C4-2B (cell line): ENCODE measurements at regions not wholly inside any gene's neighbourhood (a gene's known extent, or its start where the extent isn't known, plus 50 kb on each side); places are given as distances from the start of the nearest gene placed in this dataset.

Experiments used
- H3K27ac ChIP-seq: fragments of 450-650 bp; 2 replicates; pipeline ENCODE4 v1.5.1; 2017
- ZFX ChIP-seq: fragments of 450-650 bp; IDR thresholded peaks from 2 replicates; pipeline ENCODE4 v1.6.1; 2017
- TF ChIP-seq, protein P1 (sequence below): fragments of 450-650 bp; conservative IDR thresholded peaks from 2 replicates; pipeline ENCODE4 v1.5.1; 2017; ENCODE audit warnings: mild to moderate bottlenecking

DNA sequence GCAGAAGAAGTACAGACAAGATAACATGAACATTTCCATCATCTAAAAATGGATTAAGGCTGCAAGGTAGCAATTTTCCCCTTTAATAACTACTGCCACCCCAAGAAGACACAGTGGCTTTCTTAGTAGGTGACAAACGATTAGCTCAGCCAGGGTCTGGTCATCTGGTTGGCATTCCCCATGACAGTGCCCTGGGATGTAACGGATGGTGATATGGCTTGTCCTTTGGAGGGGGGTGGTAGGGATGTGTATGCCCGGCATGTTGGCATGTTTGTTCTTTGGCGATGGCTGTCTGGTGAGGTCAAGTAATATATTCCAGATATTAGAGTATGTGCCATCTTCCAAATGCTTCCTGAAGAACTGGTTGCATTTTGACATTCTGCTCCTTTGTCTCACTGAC lies 135.6 kb upstream of the ZNF536 start:
- no peak overlapping the region for H3K27ac ChIP-seq
- TF ChIP-seq ZFX: no peak
- TF ChIP-seq, protein P1, sequence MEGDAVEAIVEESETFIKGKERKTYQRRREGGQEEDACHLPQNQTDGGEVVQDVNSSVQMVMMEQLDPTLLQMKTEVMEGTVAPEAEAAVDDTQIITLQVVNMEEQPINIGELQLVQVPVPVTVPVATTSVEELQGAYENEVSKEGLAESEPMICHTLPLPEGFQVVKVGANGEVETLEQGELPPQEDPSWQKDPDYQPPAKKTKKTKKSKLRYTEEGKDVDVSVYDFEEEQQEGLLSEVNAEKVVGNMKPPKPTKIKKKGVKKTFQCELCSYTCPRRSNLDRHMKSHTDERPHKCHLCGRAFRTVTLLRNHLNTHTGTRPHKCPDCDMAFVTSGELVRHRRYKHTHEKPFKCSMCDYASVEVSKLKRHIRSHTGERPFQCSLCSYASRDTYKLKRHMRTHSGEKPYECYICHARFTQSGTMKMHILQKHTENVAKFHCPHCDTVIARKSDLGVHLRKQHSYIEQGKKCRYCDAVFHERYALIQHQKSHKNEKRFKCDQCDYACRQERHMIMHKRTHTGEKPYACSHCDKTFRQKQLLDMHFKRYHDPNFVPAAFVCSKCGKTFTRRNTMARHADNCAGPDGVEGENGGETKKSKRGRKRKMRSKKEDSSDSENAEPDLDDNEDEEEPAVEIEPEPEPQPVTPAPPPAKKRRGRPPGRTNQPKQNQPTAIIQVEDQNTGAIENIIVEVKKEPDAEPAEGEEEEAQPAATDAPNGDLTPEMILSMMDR: no peak

DNA sequence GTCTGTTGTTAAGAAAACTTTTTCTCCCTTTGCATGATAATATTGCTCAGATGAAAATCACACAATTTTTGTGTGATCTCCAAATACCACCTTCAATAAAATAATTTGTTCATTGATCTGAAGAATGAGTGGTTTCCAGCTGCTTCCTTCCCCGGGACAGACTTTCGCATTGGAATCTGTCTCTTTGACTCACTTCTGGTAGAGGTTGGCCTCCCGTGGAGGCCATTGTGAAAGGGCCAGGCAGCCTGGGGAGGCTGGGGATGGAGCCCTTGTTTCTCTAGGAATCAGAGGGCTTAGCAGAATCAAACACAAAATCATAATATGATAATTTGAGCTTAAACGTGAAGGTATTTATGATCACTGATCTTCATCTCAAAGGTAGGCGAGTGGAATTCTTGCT lies 135.0 kb upstream of the ZNF536 start:
- no peak overlapping the region for H3K27ac ChIP-seq
- TF ChIP-seq, protein P1: no peak
- TF ChIP-seq ZFX: no peak

DNA sequence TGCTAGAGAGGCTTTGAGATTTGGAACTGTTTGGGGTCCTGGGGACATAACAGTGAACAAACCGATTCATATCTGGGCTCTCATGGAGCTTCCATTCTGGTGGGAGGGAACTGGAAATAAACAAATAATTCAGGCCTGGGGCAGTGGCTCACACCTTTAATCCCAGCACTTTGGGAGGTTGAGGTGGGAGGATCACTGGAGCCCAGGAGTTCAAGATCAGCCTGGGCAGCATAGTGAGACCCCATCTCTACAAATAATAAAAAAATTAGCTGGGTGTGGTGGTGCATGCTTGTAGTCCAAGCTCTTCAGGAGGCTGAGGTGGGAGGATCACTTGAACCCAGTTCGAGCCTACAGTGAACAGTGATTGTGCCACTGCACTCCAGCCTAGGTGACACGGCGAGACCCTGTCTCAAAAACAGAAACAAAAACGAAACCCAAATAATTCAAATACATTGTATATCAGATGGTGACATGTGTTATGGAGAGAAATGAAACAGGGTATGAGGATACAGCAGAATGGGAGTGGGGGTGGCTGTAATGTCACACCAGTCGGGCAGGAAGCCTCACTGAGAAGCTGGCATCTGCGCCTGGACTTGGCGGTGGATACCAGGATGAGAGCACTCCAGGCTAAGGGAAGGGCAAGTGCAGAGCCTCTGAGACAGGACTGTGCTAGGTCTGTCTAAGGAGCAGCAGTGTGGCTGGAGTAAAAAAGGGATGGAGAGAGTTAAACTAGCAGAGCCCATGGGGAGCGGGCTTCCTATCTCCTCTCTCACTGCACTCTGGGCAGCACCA lies 131.1 kb upstream of the ZNF536 start:
- no peak overlapping the region for H3K27ac ChIP-seq
- no peak for TF ChIP-seq ZFX
- TF ChIP-seq, protein P1: no peak

DNA sequence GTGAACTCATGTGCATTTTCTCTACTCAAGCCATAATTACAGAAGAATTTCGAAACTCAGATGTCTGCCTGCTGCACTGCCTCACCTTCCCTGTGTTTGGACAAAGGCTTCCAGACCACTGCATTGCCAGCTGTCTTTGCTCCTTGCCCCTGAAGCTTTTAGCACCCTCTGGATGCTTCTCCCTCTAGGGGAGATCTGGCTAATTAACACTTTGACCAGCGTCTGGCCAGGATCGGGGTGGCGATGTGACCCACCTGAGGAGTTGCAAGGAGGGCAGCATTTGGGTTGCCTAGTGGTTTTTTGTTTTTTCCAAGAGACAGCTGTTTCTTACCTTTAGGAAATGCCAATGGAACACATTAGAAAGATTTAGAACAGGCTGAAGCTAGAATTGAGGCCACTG lies 127.7 kb upstream of the ZNF536 start:
- TF ChIP-seq, protein P1: no peak
- no peak for TF ChIP-seq ZFX

DNA sequence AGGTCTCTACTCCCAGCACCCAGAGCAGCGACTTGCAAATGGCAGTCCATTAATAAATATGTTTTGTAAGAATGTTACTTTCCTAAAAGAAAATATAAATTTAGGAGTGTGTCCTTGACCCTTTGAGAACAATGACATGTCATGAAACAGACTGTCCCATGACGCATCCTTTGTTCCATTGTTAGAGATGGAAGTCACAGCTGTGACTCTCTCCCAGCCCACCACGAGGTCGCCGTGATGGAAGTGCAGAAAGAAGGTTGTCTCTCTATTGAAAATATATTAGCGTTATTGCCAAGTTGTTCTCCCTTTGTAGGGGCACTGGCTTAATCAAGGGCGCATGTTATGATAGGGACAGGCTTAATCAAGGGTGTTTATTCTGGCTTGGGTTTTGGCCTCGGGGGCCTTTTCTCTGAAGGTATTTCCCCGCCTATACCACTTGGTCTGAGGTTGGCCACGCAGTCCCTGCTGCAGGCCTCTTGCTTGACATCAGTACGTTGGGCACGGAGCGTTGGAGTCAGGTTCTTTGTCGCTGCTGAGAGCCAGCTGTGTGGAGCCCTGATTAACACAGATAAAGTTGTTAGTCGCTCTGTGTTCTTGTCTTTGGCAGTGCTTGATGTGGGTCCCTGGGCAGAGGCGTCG lies 126.7 kb upstream of the ZNF536 start:
- TF ChIP-seq, protein P1: no peak
- TF ChIP-seq ZFX: no peak
- no peak overlapping the region for H3K27ac ChIP-seq

More for the DNA sequence above, 127.7 kb upstream of the ZNF536 start:
- no peak overlapping the region for H3K27ac ChIP-seq

DNA sequence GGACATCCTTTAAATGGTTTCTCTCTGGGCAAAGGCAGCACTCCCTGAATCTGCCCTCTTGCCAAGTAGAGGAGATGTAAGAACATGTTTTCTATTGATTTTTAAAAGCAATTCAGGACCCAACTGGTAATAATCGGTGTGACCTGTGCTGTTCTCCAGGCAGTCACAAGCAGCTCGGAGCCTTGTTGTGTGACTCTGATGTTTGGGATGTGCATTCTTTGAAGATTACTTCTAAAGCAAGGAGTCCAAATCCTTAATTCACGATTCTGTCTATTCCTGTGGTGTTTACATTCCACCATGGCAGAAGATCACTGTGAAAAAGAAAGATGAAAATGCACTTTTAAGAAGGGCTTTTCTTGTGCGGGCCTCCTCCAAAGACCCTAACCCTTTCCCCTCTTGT lies 122.3 kb upstream of the ZNF536 start:
- TF ChIP-seq, protein P1: no peak
- TF ChIP-seq ZFX: no peak
- H3K27ac ChIP-seq: no peak overlapping the region

DNA sequence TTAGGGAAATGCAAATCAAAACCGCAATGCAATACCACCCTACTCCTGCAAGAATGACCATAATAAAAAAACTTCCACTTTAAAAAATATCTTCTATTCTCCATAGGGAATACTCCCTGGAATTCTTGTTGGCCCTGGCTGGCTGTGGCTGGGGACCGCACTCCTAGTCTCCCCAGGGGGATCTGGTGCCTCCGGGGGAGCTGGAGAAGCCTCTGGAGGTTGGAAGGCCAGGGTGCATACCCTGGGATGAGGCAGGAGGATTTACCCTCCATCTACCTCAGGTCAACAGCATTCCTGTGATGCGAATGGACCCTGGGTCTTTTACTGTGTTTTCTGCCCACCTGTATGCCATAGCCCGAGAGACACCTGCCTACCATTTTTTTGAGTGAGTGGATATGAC lies 120.0 kb upstream of the ZNF536 start:
- H3K27ac ChIP-seq: no peak overlapping the region
- TF ChIP-seq ZFX: no peak
- TF ChIP-seq, protein P1: no peak
